ENCODE measurements at regions not wholly inside any gene's neighbourhood (a gene's known extent, or its start where the extent isn't known, plus 50 kb on each side); places are given as distances from the start of the nearest gene placed in this dataset.

DNA sequence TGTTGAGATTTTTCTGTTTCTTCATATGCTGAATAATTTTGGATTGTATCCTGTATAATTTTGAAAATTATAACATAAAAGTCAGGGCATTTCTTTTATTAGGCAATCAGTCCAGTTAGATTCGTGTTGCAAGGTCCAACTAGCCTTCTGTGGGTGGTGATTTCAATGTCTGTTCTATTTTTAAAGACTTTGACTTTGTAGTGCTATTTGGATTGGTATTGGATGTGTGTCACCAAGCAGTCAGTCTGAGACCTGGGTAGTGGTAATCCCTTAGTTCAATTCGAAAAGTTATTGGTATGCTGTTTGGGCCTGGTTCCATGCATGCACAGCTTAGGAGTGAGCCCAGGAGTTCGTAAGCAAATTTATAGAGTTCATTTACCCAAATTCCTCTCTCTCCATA is 82.2 kb downstream of the EPDR1 start:
- DNase-seq, result no peak

GRCh38 chr7:38006559-38006958 is 86.1 kb downstream of the EPDR1 start:
- DNase-seq, result no peak

DNA sequence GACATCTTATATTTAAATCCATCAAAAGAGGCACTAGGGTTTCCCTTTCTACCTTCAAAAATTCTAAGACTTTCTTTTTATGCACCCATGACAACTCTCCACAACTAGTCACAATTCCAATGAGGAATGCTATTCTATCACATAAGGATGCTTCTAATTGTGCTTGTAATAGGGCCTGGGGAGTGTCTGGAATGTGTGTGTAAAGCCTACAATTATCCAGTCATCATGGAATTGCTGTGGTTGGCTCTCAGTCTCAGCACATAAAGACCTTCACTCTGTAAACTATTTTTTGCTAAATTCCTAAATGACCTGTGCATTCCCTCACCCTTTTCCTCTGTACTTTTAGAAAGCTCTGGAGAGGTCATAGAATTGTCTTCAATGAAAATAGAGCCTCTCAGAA is 86.7 kb downstream of the EPDR1 start:
- DNase-seq, result no peak

GRCh38 chr7:38013246-38013645 is 92.8 kb downstream of the EPDR1 start:
- DNase-seq, result no peak

DNA sequence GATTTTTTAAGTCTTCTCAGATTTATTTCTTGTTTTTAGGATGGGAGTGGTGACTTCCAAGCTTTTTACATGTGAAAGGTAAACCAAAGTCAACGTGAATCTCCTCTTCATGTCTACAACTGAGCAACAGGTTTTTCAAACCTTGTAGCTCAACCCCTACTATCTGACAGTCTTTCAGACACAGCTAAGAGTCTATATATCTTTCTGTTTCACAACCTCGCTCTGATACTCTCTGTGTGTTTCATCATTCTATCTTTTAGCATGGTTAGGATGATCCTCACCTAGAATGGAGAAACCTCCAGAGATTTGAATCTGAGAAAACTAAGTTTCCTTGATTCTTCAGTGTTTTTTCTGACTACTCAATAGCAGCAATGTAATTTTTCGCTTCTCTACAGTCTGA is 96.1 kb downstream of the EPDR1 start:
- no peak for DNase-seq

- DNase-seq, result no peak
These were observed 96.9 kb downstream of the EPDR1 start for GRCh38 chr7:38017320-38017719.

DNA sequence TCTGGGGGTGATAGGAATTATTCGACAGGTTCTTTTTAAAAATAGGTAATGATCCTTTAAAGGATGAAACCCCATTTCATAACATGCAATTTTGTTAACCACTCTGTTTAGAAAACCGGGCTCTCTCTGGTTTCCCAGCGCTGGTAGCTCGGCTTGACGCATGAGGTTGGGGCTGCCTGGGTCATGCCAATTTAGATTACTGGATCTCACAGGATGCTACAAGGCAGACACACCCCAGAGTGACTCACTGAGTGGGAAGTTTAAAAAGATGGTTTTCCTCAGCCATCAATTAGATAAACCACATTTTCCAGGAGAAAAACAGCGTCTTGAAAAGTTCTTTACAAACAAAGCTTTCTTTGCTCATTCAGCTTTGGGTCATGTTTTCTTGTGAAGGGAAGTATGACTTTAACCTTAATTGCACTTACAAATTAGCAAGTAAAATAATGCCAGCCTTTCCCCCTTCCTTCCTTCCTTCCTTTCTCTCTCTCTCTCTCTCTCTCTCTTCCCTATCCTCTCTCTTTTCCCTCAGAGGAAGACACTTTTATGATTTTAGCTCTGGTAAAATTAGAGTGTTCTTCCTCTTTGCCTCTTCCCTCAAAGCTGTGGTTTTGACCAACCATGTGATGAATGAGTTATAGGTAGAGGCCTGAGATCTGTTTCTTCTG is 99.8 kb downstream of the EPDR1 start:
- no peak for DNase-seq

DNA sequence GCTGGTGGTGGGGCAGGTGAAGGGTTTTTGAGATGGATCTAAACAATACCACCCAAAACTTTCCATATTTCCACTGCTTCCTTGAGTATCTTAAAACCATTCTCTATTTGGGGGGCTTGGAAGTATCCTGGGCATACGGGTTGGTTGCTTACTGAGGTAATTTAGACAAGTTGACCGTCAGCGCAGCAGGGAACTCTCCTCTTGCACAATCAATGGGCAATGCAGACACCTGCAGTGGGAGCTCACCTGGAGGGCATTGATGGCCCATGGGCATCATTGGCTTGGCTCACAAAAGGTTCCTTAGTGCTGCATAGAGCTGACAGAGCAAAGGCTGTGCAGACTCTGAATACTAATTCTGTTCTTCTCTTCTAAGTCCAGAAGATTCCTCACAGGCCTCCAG is 101.5 kb downstream of the EPDR1 start:
- no peak for DNase-seq

GRCh38 chr7:38025815-38026214 is 105.4 kb downstream of the EPDR1 start:
- DNase-seq, result no peak

GRCh38 chr7:38027884-38028455 is 107.5 kb downstream of the EPDR1 start:
- DNase-seq, result no peak

DNA sequence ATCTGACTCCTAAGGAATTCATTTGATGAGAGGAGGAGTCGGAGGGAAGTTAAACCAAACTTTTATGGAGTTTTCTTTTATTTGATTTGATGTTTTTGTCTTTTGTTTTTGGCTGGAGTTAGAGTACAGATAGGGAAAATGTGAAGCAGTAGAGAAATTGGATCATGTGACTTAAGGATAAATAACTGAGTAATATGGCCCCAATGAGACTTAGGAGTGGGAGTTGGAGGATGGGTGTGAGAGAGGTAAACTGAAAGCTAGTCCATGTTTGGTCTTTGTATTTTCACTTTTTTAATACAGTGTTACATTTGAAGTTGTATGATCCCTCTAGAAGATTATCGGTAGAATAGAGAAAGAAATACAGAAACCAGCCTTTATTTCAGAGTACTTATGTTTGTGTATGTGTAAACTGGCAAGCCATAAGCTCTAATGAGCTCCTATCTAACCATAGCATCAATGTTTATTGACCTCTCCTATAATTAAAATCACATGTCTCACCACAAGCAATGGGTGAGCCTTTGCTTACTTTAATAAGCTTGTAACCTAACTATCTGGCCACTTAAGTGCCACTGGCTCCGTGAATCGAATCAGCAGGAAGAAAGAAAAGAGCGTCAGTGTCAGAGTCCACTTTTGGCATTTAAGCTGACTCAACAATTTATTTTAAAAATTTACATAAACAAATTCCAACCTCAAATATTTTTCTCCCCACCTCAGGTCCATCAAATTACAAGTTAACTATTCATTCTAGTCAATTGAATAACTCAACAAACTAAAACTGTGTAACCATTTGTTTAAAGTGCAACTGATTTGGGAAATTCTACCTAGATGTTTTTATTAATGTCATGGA is 113.8 kb downstream of the EPDR1 start:
- DNase-seq, result no peak

DNA sequence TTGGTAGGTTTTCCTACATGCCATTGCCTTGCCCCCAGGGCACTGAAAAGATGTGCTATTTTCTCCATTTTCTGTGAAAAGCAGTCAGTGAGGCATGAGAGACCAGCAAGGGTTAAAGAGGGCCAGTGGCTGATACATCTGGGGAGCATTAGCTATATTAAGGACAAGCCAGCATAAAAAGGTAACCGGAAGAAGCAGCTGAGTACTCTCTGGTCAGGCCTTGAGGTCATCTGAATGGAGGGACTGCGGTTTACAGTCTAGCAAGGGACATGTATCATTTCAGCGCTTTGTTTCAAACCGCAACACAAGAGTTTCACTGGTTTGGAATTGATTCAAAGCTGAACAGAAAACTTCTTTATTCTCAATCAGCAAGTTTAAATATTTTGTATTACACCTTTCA is 120.4 kb downstream of the EPDR1 start:
- DNase-seq, result no peak

- DNase-seq, result no peak
These were observed 128.4 kb upstream of the STARD3NL start for GRCh38 chr7:38049679-38050078.

GRCh38 chr7:38051311-38051710 is 126.7 kb upstream of the STARD3NL start:
- DNase-seq, result no peak

DNA sequence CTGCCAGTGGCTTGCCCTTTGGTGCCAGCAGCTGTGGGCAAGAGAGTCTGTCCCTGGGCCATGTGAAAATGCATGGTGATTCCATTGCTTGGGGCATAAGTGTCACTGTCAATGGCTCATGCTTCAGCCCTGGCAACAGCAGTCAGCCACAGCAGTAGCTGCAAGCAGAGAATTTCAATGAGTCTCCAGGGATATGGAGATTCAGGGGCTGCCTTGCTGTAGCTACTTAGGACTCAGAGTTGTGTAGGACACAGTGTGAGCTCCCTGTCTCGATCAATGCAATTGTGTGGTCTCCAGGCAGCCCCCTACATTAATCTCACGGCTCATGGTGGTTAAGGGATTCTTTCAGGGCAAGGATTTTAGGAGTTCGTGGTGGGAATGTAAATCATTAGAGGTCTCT is 126.3 kb upstream of the STARD3NL start:
- no peak for DNase-seq

DNA sequence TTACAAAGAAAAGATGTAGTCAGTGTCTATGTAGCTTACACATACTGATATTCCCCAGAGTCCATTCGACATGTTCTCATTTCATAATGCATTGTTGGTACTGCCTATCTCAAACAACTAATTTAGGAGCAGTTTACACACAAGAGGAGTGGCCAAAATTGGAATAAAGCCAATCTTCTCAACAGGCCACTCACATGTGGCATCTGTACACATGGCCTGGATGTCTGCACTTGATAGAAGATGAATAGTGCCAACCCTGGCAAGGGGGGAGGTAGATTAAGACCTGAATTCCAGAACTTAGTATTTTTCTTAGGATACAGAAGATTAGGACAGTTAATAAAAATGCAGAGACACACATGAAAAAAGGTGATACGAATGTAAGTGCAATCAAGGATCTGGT is 125.3 kb upstream of the STARD3NL start:
- DNase-seq, result no peak

DNA sequence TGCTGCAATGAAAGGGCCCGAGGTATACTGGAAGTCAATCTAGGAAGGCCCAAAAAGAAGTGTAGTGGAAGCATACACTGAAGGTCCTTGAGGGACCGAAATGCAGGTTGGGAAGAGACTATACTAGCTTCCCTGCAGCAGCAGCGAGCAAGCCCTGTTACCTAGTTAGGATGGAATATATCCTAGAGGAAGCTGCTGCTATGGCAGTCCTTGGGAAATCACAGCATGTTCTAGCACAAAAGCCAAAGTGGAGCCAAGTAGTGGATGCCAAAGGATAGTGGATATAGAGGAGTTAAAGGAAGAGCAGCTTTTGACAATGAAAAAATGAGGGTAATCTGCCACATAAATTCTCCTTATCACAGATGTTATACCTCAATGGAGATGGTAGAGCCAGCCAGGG is 123.8 kb upstream of the STARD3NL start:
- no peak for DNase-seq

DNA sequence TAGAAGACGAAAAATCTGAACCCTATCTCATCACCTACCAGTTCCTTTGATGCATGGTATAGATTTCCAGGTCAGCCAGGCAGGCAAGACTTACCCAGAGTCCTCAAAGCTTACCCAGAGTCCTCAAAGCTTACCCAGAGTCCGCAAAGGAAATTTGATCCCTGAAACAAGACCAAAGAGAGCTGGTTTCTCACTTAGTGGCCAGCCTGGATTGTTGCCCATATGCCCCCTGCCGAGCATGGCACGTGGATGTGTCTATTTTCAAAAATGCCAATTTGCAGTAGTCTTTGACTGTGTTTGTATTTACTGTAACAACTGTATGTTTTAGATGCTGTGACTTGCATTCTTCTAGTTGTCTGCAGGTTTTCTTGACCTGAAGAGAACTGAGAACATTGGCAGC is 120.2 kb upstream of the STARD3NL start:
- no peak for DNase-seq

DNA sequence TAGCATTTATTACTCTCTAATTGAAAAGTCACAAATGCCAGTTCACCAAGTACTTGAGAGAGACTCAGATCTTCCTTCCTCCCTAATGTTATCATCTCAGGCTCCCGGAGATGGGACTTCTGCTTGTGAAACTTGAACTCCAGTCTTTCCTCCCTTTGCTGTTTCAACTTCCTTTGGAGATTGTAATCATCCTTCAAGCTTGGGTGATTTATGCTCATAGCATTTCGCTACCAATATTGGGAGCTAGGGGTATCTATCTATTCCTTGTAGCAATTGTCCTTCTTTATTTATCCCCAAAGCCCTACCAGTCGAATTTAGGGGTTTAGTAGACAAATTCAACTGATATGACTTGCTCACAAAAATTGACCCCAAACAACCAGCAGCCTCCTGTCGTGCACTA is 117.9 kb upstream of the STARD3NL start:
- DNase-seq, result no peak

GRCh38 chr7:38060637-38061036 is 117.4 kb upstream of the STARD3NL start:
- DNase-seq, result no peak

DNA sequence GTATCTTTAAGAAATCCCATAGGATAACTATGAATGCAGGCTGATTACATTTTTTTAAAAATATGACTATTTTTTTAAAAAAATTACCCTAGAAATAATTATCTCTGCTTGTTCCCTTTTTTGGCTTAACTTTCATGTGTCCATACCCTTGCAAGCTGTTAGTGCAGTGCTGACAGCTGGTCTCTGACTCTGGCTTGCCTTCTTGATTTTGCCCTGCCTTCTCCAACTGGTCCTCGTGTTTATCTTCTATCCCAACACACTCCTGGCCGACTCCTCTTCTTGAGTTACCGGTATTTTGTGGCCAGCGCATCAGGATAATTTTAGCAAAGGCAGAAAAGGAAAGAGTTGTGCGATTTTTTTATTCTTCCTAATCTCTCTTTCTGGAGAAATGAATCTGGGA is 111.7 kb upstream of the STARD3NL start:
- no peak for DNase-seq

DNA sequence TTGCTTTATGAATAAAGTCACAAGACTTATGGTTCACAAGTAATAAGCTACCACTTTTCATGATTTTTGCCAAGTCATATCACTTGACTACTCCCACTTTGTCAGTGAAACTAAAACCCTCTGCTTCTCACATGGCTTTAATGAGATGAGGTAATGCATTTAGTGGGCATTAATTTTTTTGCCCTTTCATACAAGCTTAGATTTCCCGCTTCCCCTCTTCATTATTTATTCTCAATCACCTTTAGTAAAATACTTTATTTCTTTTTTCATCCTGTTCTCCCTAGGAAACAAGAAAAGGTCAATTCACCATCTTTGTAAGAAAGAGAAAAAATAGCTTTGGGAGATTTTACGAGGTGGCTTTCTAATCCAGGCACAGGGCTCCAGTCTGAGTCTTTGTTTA is 109.6 kb upstream of the STARD3NL start:
- DNase-seq, result no peak

DNA sequence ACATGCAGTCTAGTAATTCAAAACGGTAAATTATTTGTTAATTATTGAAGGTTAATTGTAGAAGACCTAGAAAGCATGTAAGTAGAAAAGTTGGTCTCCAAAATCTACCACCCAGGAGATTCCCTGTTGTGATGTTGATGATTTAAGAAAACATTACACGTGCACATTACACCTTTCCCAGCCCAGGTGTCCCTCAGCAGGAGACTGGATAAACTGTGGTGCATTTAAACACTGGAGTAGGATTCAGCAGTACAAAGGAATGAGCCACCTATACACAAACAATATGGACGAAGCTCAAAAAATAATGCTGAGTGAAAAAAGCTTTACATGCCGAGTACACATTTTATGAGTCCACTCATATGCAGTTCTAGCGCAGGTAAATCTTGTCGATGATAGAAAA is 109.0 kb upstream of the STARD3NL start:
- no peak for DNase-seq

- no peak for DNase-seq
These were observed 107.3 kb upstream of the STARD3NL start for GRCh38 chr7:38070718-38071117.
